ENCODE measurements at regions not wholly inside any gene's neighbourhood (a gene's known extent, or its start where the extent isn't known, plus 50 kb on each side); places are given as distances from the start of the nearest gene placed in this dataset.

DNA sequence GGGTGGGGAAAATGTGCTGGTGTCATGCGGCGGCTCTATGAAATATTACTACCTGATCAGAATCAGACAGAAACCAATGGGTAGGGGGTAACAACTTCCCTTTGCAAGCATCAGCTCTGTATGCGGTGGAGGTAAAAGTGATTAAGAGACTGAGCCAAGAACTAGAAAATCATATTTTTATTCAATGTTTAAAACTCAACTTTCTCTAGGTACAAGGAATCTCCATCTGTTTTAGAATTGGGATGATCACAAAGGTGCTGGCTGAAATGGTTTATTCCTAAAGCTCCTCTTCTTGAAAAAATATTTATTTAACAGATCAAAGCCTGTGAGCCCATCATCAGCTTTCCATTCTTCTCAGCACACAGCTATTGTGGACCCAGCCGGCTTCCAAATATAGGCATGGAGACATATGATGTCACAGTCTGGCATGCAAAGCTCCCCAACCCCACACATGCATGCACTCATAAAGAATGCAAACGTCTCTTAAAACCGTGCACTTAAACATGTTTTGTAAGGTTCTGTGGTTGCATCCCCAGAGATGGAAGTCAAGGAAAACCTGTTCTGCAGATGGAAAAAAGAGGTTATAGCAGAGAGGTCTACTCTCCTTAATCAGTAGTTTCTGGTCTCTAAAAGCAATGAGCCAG is 126.0 kb downstream of the SKIDA1 start:
- Histone ChIP-seq H2BK5ac (ENCODE audit: low read depth, low read length) (no peak overlapping the region), H3K9me3 (ENCODE audit: insufficient read depth in 2 of 2, low read depth in 1 of 2, low read length in 1 of 2) (peaks cover 0 to 3% of the 10 kb centered on the region in 2 experiments; a peak in 1 of 4 replicates), H2AK5ac (ENCODE audit: low read depth, low read length) (no peak overlapping the region), H4K8ac (ENCODE audit: extremely low read depth, insufficient read depth, low read length) (no peak overlapping the region), H3K79me2 (ENCODE audit: control insufficient read depth in 1 of 2, insufficient read depth in 2 of 2, low read length in 2 of 2) (no peaks in the 10 kb centered on the region), H3K27me3 (replicated peaks in 1 of 4; ENCODE audit: control insufficient read depth in 3 of 4, extremely low read depth in 1 of 4, insufficient read depth in 3 of 4, low read length in 3 of 4) (no peaks in the 10 kb centered on the region), H4K5ac (ENCODE audit: insufficient read length, low read depth, low read length) (no peak overlapping the region), H3K79me1 (ENCODE audit: low read depth, low read length) (no peaks in the 10 kb centered on the region), H4K91ac (replicated peaks; ENCODE audit: insufficient read length, low read length) (no peak overlapping the region), H3K23ac (ENCODE audit: insufficient read length) (no peak overlapping the region), H2AFZ (ENCODE audit: low read length) (no peak overlapping the region), H3K18ac (ENCODE audit: extremely low read depth, low read length) (no peak overlapping the region), H3K27ac (ENCODE audit: low read depth, low read length) (no peak overlapping the region), H2BK12ac (ENCODE audit: low read depth, low read length) (no peak overlapping the region), H3K4ac (replicated peaks; ENCODE audit: insufficient read length, low read depth, low read length) (no peak overlapping the region), H2BK120ac (replicated peaks; ENCODE audit: low read depth, low read length) (peak overlapping the region; percentile 13), H3K23me2 (ENCODE audit: low read depth, low read length) (no peaks in the 10 kb centered on the region), H4K20me1 (replicated peaks in 1 of 2; ENCODE audit: control insufficient read depth in 1 of 2, insufficient read depth in 2 of 2, low read length in 2 of 2) (no peaks in the 10 kb centered on the region), H3K36me3 (ENCODE audit: control insufficient read depth in 2 of 4, insufficient read depth in 4 of 4, low read length in 3 of 4) (no peaks in the 10 kb centered on the region), H2BK20ac (ENCODE audit: low read length) (no peak overlapping the region), H2BK15ac (ENCODE audit: low read length) (no peak overlapping the region), H3K14ac (ENCODE audit: insufficient read length) (no peak overlapping the region), H3K4me2 (ENCODE audit: insufficient read depth in 1 of 2, low read depth in 2 of 2, low read length in 2 of 2) (no peak overlapping the region), H3K9ac (replicated peaks in 1 of 4; ENCODE audit: extremely low read depth in 1 of 4, low read depth in 3 of 4, low read length in 3 of 4) (no peak overlapping the region), H3K4me3 (ENCODE audit: extremely low read depth in 1 of 4, insufficient read depth in 2 of 4, low read depth in 3 of 4, low read length in 4 of 4) (no peak overlapping the region), H3K56ac (replicated peaks; ENCODE audit: insufficient read length, low read depth, low read length) (no peak overlapping the region), H3K4me1 (replicated peaks in 1 of 4; ENCODE audit: control insufficient read depth in 3 of 4, insufficient read depth in 4 of 4, low read length in 3 of 4) (peaks cover 0 to 12% (median 8%) of the 10 kb centered on the region in 4 experiments; a peak in 4 of 7 replicates)
- FAIRE-seq (no peak), DNase-seq (ENCODE audit: low read depth in 1 of 2, low spot score in 2 of 2) (no peak)
- 86% methylated on average over 6 of the region's 6 CpGs; no CpG with 5 or more reads in 1 of the 2 experiments for WGBS, 2 experiments (ENCODE audit: extremely low coverage in 1 of 2, insufficient coverage in 1 of 2, insufficient read length in 1 of 2, insufficient replicate concordance in 2 of 2, low coverage in 1 of 2, low lambda C conversion rate in 2 of 2, missing lambda C conversion rate in 1 of 2)
- CTCF ChIA-PET (ENCODE audit: partially characterized antibody) = interaction anchor here (1.6 to 1.7 kb wide), 2 partner anchors 8 to 121 kb away, joined by 4 to 8 read pairs; no protein-coding TSS in a partner anchor
- POLR2A ChIA-PET (ENCODE audit: partially characterized antibody) = no interaction called here
- no peak for TF ChIP-seq EZH2 (IDR thresholded peaks at IDR 0.05; ENCODE audit: low read depth, low read length, severe bottlenecking)
- peak; percentile 52; the same call in 1 of the 2 replicates for TF ChIP-seq SRF (IDR thresholded peaks at IDR 0.05; ENCODE audit: low read depth, low read length)
